HCT116 (cell line): ENCODE measurements at regions not wholly inside any gene's neighbourhood (a gene's known extent, or its start where the extent isn't known, plus 50 kb on each side); places are given as distances from the start of the nearest gene placed in this dataset.

Source experiments
- ATAC-seq: fragments of 200-7000 bp; cut with Tn5 transposase; 2 replicates; pipeline ENCODE4 v1.9.1; 2020; ENCODE audit warnings: mild to moderate bottlenecking, moderate library complexity
- BruUV-seq: library from RNA; stranded (reverse); fragments of 400-500 nt; replicated peaks from 2 replicates; lab custom pipeline; 2021; lab: Mats Ljungman, UMichigan
- CTCF ChIA-PET: fragments of 300-600 bp; sonication (Branson Sonifier 250); formaldehyde crosslinking; loops from one replicate; lab custom pipeline; 2021; ENCODE audit warnings: antibody characterized with exemption; lab: Charles Lee
- POLR2A ChIA-PET: fragments of 300-600, 350-600 bp; sonication (Branson Sonifier 250); formaldehyde crosslinking; loops from one replicate; lab custom pipeline; 2021; ENCODE audit warnings: antibody characterized with exemption; lab: Charles Lee
- RAD21 ChIA-PET, 2 experiments: fragments of 300-600 bp; sonication (Branson Sonifier 250); formaldehyde crosslinking; loops; one replicate each; lab custom pipeline; 2023; ENCODE audit warnings: low total read pairs in 2 of 2; ENCODE audit not compliant: uncharacterized antibody in 2 of 2, unreplicated experiment in 2 of 2, low non-redundant PET in 1 of 2; lab: Charles Lee
- DNase-seq: peaks from one replicate; pipeline ENCODE4 v3.0.0-alpha.2; 2010; ENCODE audit warnings: low read depth, low spot score
- H2AFZ ChIP-seq: fragments of 200-600 bp; shearing (Covaris generic), sonication (generic); 2 replicates; pipeline ENCODE4 v1.6.1; 2017; ENCODE audit warnings: low read depth, mixed run types, mixed read lengths, antibody characterized with exemption, low read length; ENCODE audit not compliant: poor library complexity, severe bottlenecking
- H3K27ac ChIP-seq: 2 replicates; pipeline ENCODE4 v1.5.1; 2012; ENCODE audit warnings: low read depth, low read length
- H3K27me3 ChIP-seq: fragments of 200-600 bp; sonication (generic); 2 replicates; pipeline ENCODE4 v1.6.1; 2016; ENCODE audit warnings: mixed run types, low read length, mixed read lengths; ENCODE audit not compliant: insufficient read depth
- H3K36me3 ChIP-seq, 2 experiments: fragments of 200-500 bp in 1 of 2; fragments of 200-600 bp in 1 of 2; sonication (Bioruptor generic) in 1 of 2; sonication (generic) in 1 of 2; 2 replicates each; pipeline versions ENCODE4 v1.5.1 to v1.6.1; 2014 to 2016; ENCODE audit warnings: low read length in 2 of 2, inconsistent platforms in 1 of 2, mixed read lengths in 1 of 2, mixed run types in 1 of 2; ENCODE audit not compliant: insufficient read depth in 2 of 2, control insufficient read depth in 1 of 2
- H3K4me1 ChIP-seq, 2 experiments: fragments of 200-600 bp in 1 of 2; sonication (generic) in 1 of 2; 2 replicates each; pipeline versions ENCODE4 v1.5.1 to v1.6.1; 2012 to 2017; ENCODE audit warnings: low read length in 2 of 2, inconsistent platforms in 1 of 2, mild to moderate bottlenecking in 1 of 2, mixed read lengths in 1 of 2, mixed run types in 1 of 2, moderate library complexity in 1 of 2; ENCODE audit not compliant: insufficient read depth in 2 of 2, control insufficient read depth in 1 of 2
- H3K4me2 ChIP-seq: fragments of 200-600 bp; sonication (generic); 2 replicates; pipeline ENCODE4 v1.6.1; 2017; ENCODE audit warnings: mixed run types, low read length, mixed read lengths
- H3K4me3 ChIP-seq, 2 experiments: fragments of 200-600 bp in 1 of 2; sonication (generic) in 1 of 2; replicated peaks in 1 of 2; 2 replicates each; pipeline ENCODE4 v1.5.1; 2011 to 2016; ENCODE audit warnings: low read length in 2 of 2, control low read depth in 1 of 2, low read depth in 1 of 2, mild to moderate bottlenecking in 1 of 2, mixed read lengths in 1 of 2, mixed run types in 1 of 2
- H3K79me2 ChIP-seq: fragments of 200-600 bp; sonication (generic); 2 replicates; pipeline ENCODE4 v1.6.1; 2017; ENCODE audit warnings: mild to moderate bottlenecking, mixed run types, low read length, moderate library complexity, mixed read lengths; ENCODE audit not compliant: insufficient read depth
- H3K9ac ChIP-seq: fragments of 200-600 bp; sonication (generic); 2 replicates; pipeline ENCODE4 v1.6.1; 2016; ENCODE audit warnings: low read length, mixed read lengths
- H3K9me2 ChIP-seq: fragments of 200-600 bp; sonication (generic), shearing (Covaris generic); 2 replicates; pipeline ENCODE4 v1.6.1; 2017; ENCODE audit warnings: mixed run types, mild to moderate bottlenecking, moderate library complexity; ENCODE audit not compliant: insufficient read depth
- H3K9me3 ChIP-seq, 2 experiments: fragments of 200-500 bp in 1 of 2; fragments of 200-600 bp in 1 of 2; sonication (Bioruptor generic) in 1 of 2; sonication (generic) in 1 of 2; 2 replicates each; pipeline ENCODE4 v1.6.1; 2014 to 2017; ENCODE audit warnings: low read length in 2 of 2, mixed read lengths in 2 of 2, inconsistent platforms in 1 of 2, low read depth in 1 of 2, mild to moderate bottlenecking in 1 of 2, mixed run types in 1 of 2, moderate library complexity in 1 of 2; ENCODE audit not compliant: control insufficient read depth in 1 of 2, insufficient read depth in 1 of 2
- H4K20me1 ChIP-seq: fragments of 200-600 bp; sonication (generic), shearing (Covaris generic); 2 replicates; pipeline ENCODE4 v1.6.1; 2017; ENCODE audit warnings: mixed run types, mild to moderate bottlenecking, moderate library complexity; ENCODE audit not compliant: insufficient read depth
- CEBPB ChIP-seq: IDR thresholded peaks from 2 replicates; pipeline ENCODE4 v1.6.1; 2012; ENCODE audit warnings: low read depth
- EGR1 ChIP-seq: IDR thresholded peaks from 2 replicates; pipeline ENCODE4 v1.6.1; 2012; ENCODE audit warnings: low read depth
- EZH2 ChIP-seq: fragments of 200-600 bp; sonication (generic); IDR thresholded peaks from 2 replicates; pipeline ENCODE4 v1.6.1; 2017; ENCODE audit warnings: antibody characterized with exemption, mixed run types
- YY1 ChIP-seq: IDR thresholded peaks from 2 replicates; pipeline ENCODE4 v1.6.1; 2011; ENCODE audit warnings: low read length, low read depth, moderate library complexity, mild to moderate bottlenecking; ENCODE audit not compliant: insufficient replicate concordance; ENCODE audit errors: extremely low read depth
- ZNF274 ChIP-seq: fragments of 200-500 bp; sonication (Bioruptor generic); IDR thresholded peaks from 2 replicates; pipeline ENCODE4 v1.6.1; 2014; ENCODE audit warnings: mild to moderate bottlenecking, low read depth, low read length, inconsistent platforms
- intact Hi-C: fragments of 100-400 bp; cut with micrococcal nuclease; formaldehyde crosslinking; loops from 2 replicates; pipeline ENCODE4 v1.10.0; 2022
- TF ChIP-seq, protein P1 (sequence below): IDR thresholded peaks from 2 replicates; pipeline ENCODE4 v1.6.1; 2012; ENCODE audit warnings: low read depth
- TF ChIP-seq, protein P2 (sequence below), 3 experiments: fragments of 200-600 bp in 1 of 3; sonication (generic) in 1 of 3; IDR thresholded peaks in 2 of 3; conservative IDR thresholded peaks in 1 of 3; 2 replicates each; pipeline ENCODE4 v1.5.1; 2012 to 2017; ENCODE audit warnings: low read depth in 2 of 3, low read length in 2 of 3, antibody characterized with exemption in 1 of 3, borderline replicate concordance in 1 of 3, control low read depth in 1 of 3, mild to moderate bottlenecking in 1 of 3, mixed read lengths in 1 of 3, mixed run types in 1 of 3, moderate library complexity in 1 of 3; ENCODE audit not compliant: insufficient read depth in 1 of 3
- TF ChIP-seq, protein P3 (sequence below): IDR thresholded peaks from 2 replicates; pipeline ENCODE4 v1.6.1; 2012
- TF ChIP-seq, protein P4 (sequence below): IDR thresholded peaks from 2 replicates; pipeline ENCODE4 v1.6.1; 2012

DNA sequence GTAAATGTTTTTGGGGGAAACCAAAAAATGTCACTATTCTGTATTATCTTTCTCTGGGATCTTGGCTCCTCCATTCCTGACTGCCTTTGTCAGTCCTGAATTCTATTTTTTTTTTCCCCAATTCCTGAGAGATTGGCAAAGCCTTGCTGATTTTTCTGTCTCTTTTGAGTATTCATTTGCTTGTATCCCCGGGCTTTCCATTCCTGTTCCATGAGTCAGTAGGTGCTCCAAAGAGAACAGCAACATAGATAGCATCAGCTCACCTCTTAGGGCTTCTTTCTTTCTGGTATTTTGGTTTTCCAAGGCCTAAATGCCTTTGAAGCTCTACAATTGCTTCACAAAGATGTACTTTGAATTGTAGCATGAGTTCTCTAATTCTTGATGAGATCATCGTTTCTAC is 271.7 kb upstream of the LRRC3B start (continued):
- TF ChIP-seq, protein P1, sequence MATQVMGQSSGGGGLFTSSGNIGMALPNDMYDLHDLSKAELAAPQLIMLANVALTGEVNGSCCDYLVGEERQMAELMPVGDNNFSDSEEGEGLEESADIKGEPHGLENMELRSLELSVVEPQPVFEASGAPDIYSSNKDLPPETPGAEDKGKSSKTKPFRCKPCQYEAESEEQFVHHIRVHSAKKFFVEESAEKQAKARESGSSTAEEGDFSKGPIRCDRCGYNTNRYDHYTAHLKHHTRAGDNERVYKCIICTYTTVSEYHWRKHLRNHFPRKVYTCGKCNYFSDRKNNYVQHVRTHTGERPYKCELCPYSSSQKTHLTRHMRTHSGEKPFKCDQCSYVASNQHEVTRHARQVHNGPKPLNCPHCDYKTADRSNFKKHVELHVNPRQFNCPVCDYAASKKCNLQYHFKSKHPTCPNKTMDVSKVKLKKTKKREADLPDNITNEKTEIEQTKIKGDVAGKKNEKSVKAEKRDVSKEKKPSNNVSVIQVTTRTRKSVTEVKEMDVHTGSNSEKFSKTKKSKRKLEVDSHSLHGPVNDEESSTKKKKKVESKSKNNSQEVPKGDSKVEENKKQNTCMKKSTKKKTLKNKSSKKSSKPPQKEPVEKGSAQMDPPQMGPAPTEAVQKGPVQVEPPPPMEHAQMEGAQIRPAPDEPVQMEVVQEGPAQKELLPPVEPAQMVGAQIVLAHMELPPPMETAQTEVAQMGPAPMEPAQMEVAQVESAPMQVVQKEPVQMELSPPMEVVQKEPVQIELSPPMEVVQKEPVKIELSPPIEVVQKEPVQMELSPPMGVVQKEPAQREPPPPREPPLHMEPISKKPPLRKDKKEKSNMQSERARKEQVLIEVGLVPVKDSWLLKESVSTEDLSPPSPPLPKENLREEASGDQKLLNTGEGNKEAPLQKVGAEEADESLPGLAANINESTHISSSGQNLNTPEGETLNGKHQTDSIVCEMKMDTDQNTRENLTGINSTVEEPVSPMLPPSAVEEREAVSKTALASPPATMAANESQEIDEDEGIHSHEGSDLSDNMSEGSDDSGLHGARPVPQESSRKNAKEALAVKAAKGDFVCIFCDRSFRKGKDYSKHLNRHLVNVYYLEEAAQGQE = no peak
- TF ChIP-seq, protein P2, sequence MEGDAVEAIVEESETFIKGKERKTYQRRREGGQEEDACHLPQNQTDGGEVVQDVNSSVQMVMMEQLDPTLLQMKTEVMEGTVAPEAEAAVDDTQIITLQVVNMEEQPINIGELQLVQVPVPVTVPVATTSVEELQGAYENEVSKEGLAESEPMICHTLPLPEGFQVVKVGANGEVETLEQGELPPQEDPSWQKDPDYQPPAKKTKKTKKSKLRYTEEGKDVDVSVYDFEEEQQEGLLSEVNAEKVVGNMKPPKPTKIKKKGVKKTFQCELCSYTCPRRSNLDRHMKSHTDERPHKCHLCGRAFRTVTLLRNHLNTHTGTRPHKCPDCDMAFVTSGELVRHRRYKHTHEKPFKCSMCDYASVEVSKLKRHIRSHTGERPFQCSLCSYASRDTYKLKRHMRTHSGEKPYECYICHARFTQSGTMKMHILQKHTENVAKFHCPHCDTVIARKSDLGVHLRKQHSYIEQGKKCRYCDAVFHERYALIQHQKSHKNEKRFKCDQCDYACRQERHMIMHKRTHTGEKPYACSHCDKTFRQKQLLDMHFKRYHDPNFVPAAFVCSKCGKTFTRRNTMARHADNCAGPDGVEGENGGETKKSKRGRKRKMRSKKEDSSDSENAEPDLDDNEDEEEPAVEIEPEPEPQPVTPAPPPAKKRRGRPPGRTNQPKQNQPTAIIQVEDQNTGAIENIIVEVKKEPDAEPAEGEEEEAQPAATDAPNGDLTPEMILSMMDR (IDR thresholded peaks at IDR 0.05 in 2 of 3, conservative IDR thresholded peaks at IDR 0.05 in 1 of 3; ENCODE audit: borderline replicate concordance in 1 of 3, insufficient read depth in 1 of 3, low read depth in 2 of 3, low read length in 2 of 3) = no peak

DNA sequence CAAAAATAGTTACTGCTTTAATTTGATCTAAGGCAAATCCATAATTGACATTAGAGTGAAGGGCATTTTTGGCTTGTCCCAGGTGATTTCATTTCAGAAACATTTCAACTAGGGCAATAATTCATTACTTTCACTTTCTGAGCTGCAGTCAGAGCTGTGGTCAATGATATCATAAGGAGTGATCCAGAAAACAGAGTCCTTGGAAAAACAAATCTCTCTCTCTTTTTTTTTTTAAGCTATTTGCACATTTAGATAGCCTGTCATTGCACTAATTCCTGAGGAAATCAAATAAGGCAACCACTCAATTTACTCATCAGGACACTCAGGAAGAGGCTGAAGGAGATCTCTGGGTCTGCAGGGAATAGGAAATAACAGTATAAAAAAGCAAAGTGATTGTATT is 269.5 kb upstream of the LRRC3B start:
- no peaks in the 10 kb centered on the region for H3K4me1 ChIP-seq
- H3K4me2 ChIP-seq = no peak overlapping the region
- ATAC-seq (no peak), DNase-seq (no peak)
- BruUV-seq = no TSS peak
- ChIA-PET POLR2A (no interaction called here), RAD21 (no interaction called here), CTCF (no interaction called here)
- H3K9me2 ChIP-seq = no peaks in the 10 kb centered on the region
- H2AFZ ChIP-seq = no peak overlapping the region
- no peaks in the 10 kb centered on the region for H3K36me3 ChIP-seq
- intact Hi-C loops = no loop called here
- no peak overlapping the region for H3K9ac ChIP-seq
- H3K27ac ChIP-seq = no peak overlapping the region
- H3K79me2 ChIP-seq = no peaks in the 10 kb centered on the region
- no peak overlapping the region for H3K4me3 ChIP-seq
- H4K20me1 ChIP-seq = no peaks in the 10 kb centered on the region
- H3K27me3 ChIP-seq = no peaks in the 10 kb centered on the region
- no peak for TF ChIP-seq EZH2
- TF ChIP-seq, protein P3, sequence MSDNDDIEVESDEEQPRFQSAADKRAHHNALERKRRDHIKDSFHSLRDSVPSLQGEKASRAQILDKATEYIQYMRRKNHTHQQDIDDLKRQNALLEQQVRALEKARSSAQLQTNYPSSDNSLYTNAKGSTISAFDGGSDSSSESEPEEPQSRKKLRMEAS = no peak
- no peak for TF ChIP-seq ZNF274
- no peak for TF ChIP-seq CEBPB
- TF ChIP-seq EGR1 = no peak
- no peak for TF ChIP-seq YY1
- TF ChIP-seq, protein P2 (IDR thresholded peaks at IDR 0.05 in 2 of 3, conservative IDR thresholded peaks at IDR 0.05 in 1 of 3; ENCODE audit: borderline replicate concordance in 1 of 3, insufficient read depth in 1 of 3, low read depth in 2 of 3, low read length in 2 of 3) = no peak
- TF ChIP-seq, protein P4, sequence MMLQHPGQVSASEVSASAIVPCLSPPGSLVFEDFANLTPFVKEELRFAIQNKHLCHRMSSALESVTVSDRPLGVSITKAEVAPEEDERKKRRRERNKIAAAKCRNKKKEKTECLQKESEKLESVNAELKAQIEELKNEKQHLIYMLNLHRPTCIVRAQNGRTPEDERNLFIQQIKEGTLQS = no peak
- H3K9me3 ChIP-seq = peaks cover 0 to 3% of the 10 kb centered on the region in 2 experiments; a peak in 2 of 4 replicates
